SJSA1 (cell line): ENCODE measurements at regions not wholly inside any gene's neighbourhood (a gene's known extent, or its start where the extent isn't known, plus 50 kb on each side); places are given as distances from the start of the nearest gene placed in this dataset.

Experiments used
- DNase-seq, 2 experiments: peaks; one replicate each; pipeline ENCODE4 v3.0.0-alpha.2; 2015 to 2020; ENCODE audit warnings: low spot score in 2 of 2, low read depth in 1 of 2
- H3K27ac ChIP-seq: fragments of 250-450 bp; sonication (Bioruptor Pico); 2 replicates; pipeline ENCODE4 v1.5.1; 2020; ENCODE audit warnings: mild to moderate bottlenecking, moderate library complexity
- H3K27me3 ChIP-seq: fragments of 250-450 bp; sonication (Bioruptor Pico); replicated peaks from 2 replicates; pipeline ENCODE4 v1.5.1; 2020; ENCODE audit warnings: mild to moderate bottlenecking, moderate library complexity
- H3K36me3 ChIP-seq: fragments of 250-450 bp; sonication (Bioruptor Pico); 2 replicates; pipeline ENCODE4 v1.5.1; 2020; ENCODE audit warnings: mild to moderate bottlenecking
- H3K4me1 ChIP-seq: fragments of 250-450 bp; sonication (Bioruptor Pico); replicated peaks from 2 replicates; pipeline ENCODE4 v1.6.1; 2021; ENCODE audit warnings: mild to moderate bottlenecking
- H3K4me3 ChIP-seq: fragments of 250-450 bp; sonication (Bioruptor Pico); 2 replicates; pipeline ENCODE4 v1.5.1; 2020; ENCODE audit warnings: mild to moderate bottlenecking
- H3K9me3 ChIP-seq: fragments of 250-450 bp; sonication (Bioruptor Pico); replicated peaks from 2 replicates; pipeline ENCODE4 v1.5.1; 2020; ENCODE audit warnings: mild to moderate bottlenecking

GRCh38 chr17:77697480-77698400 lies 260.8 kb upstream of the TNRC6C start:
- DNase-seq: peak in 1 of 2 experiments; percentile 41
- Histone ChIP-seq H3K27me3 (peaks cover 41% of the 10 kb centered on the region), H3K4me3 (no peak overlapping the region), H3K27ac (no peak overlapping the region), H3K4me1 (no peaks in the 10 kb centered on the region), H3K9me3 (peaks cover 11% of the 10 kb centered on the region), H3K36me3 (no peaks in the 10 kb centered on the region)

GRCh38 chr17:77698903-77699623 lies 259.4 kb upstream of the TNRC6C start:
- Histone ChIP-seq H3K4me3 (no peak overlapping the region), H3K4me1 (no peaks in the 10 kb centered on the region), H3K27ac (no peak overlapping the region), H3K36me3 (no peaks in the 10 kb centered on the region), H3K9me3 (peaks cover 21% of the 10 kb centered on the region), H3K27me3 (peaks cover 33% of the 10 kb centered on the region)
- peak in 1 of 2 experiments; percentile 40 for DNase-seq

- H3K4me3 ChIP-seq: no peak overlapping the region
- H3K27ac ChIP-seq: no peak overlapping the region
- H3K9me3 ChIP-seq: peaks cover 32% of the 10 kb centered on the region
- no peaks in the 10 kb centered on the region for H3K36me3 ChIP-seq
- DNase-seq: peak in 1 of 2 experiments; percentile 42
- no peaks in the 10 kb centered on the region for H3K4me1 ChIP-seq
- H3K27me3 ChIP-seq: peaks cover 25% of the 10 kb centered on the region; the same call in 1 of the 2 replicates
Measured at GRCh38 chr17:77700165-77700881, 258.2 kb upstream of the TNRC6C start.

- H3K4me3 ChIP-seq: no peak overlapping the region
- peaks cover 31% of the 10 kb centered on the region; the same call in 1 of the 2 replicates for H3K27me3 ChIP-seq
- peak in 1 of 2 experiments; percentile 27 for DNase-seq
- no peak overlapping the region for H3K27ac ChIP-seq
- H3K9me3 ChIP-seq: peaks cover 32% of the 10 kb centered on the region
- no peaks in the 10 kb centered on the region for H3K4me1 ChIP-seq
- H3K36me3 ChIP-seq: no peaks in the 10 kb centered on the region
Measured at GRCh38 chr17:77701996-77702395, 256.5 kb upstream of the TNRC6C start.

GRCh38 chr17:77704048-77704815 lies 254.3 kb upstream of the TNRC6C start:
- Histone ChIP-seq H3K36me3 (no peaks in the 10 kb centered on the region), H3K4me3 (no peak overlapping the region), H3K4me1 (no peaks in the 10 kb centered on the region), H3K9me3 (peaks cover 38% of the 10 kb centered on the region), H3K27ac (no peak overlapping the region), H3K27me3 (peaks cover 14% of the 10 kb centered on the region; the same call in 1 of the 2 replicates)
- DNase-seq: no peak

- DNase-seq: peak in 1 of 2 experiments; percentile 31
- Histone ChIP-seq H3K27me3 (peaks cover 10% of the 10 kb centered on the region; the same call in 1 of the 2 replicates), H3K27ac (no peak overlapping the region), H3K4me3 (no peak overlapping the region), H3K4me1 (no peaks in the 10 kb centered on the region), H3K9me3 (peaks cover 33% of the 10 kb centered on the region), H3K36me3 (no peaks in the 10 kb centered on the region)
Measured at GRCh38 chr17:77706938-77707337, 251.6 kb upstream of the TNRC6C start.

GRCh38 chr17:77707546-77707945 lies 251.0 kb upstream of the TNRC6C start:
- Histone ChIP-seq H3K4me1 (no peaks in the 10 kb centered on the region), H3K4me3 (no peak overlapping the region), H3K36me3 (no peaks in the 10 kb centered on the region), H3K27me3 (peaks cover 14% of the 10 kb centered on the region; the same call in 1 of the 2 replicates), H3K9me3 (peaks cover 27% of the 10 kb centered on the region), H3K27ac (no peak overlapping the region)
- peak in 1 of 2 experiments; percentile 34 for DNase-seq

GRCh38 chr17:77708049-77708448 lies 250.5 kb upstream of the TNRC6C start:
- DNase-seq: peak in 1 of 2 experiments; percentile 30
- H3K27ac ChIP-seq: no peak overlapping the region
- peaks cover 14% of the 10 kb centered on the region; the same call in 1 of the 2 replicates for H3K27me3 ChIP-seq
- no peaks in the 10 kb centered on the region for H3K36me3 ChIP-seq
- no peaks in the 10 kb centered on the region for H3K4me1 ChIP-seq
- H3K4me3 ChIP-seq: no peak overlapping the region
- peaks cover 26% of the 10 kb centered on the region for H3K9me3 ChIP-seq

GRCh38 chr17:77708936-77709335 lies 249.6 kb upstream of the TNRC6C start:
- Histone ChIP-seq H3K36me3 (no peaks in the 10 kb centered on the region), H3K27me3 (peaks cover 14% of the 10 kb centered on the region; the same call in 1 of the 2 replicates), H3K4me1 (no peaks in the 10 kb centered on the region), H3K9me3 (peaks cover 18% of the 10 kb centered on the region), H3K27ac (no peak overlapping the region), H3K4me3 (no peak overlapping the region)
- DNase-seq: peak in 1 of 2 experiments; percentile 32

- DNase-seq: peak in 1 of 2 experiments; percentile 15
- H3K27me3 ChIP-seq: peaks cover 14% of the 10 kb centered on the region; the same call in 1 of the 2 replicates
- peaks cover 11% of the 10 kb centered on the region for H3K9me3 ChIP-seq
- H3K36me3 ChIP-seq: no peaks in the 10 kb centered on the region
- no peak overlapping the region for H3K27ac ChIP-seq
- H3K4me1 ChIP-seq: no peaks in the 10 kb centered on the region
- H3K4me3 ChIP-seq: no peak overlapping the region
Measured at GRCh38 chr17:77709594-77709993, 248.9 kb upstream of the TNRC6C start.

- Histone ChIP-seq H3K36me3 (no peaks in the 10 kb centered on the region), H3K4me1 (no peaks in the 10 kb centered on the region), H3K4me3 (no peak overlapping the region), H3K27ac (no peak overlapping the region), H3K27me3 (peaks cover 6% of the 10 kb centered on the region; the same call in 1 of the 2 replicates), H3K9me3 (peaks cover 4% of the 10 kb centered on the region)
- no peak for DNase-seq
Measured at GRCh38 chr17:77712578-77712977, 245.9 kb upstream of the TNRC6C start.

- no peaks in the 10 kb centered on the region for H3K4me1 ChIP-seq
- no peak overlapping the region for H3K27ac ChIP-seq
- H3K9me3 ChIP-seq: peaks cover 3% of the 10 kb centered on the region
- H3K4me3 ChIP-seq: no peak overlapping the region
- peaks cover 4% of the 10 kb centered on the region; the same call in 1 of the 2 replicates for H3K27me3 ChIP-seq
- no peak for DNase-seq
- H3K36me3 ChIP-seq: no peaks in the 10 kb centered on the region
Measured at GRCh38 chr17:77716289-77716926, 242.1 kb upstream of the TNRC6C start.
